HG02981 (cell line): ENCODE measurements at regions not wholly inside any gene's neighbourhood (a gene's known extent, or its start where the extent isn't known, plus 50 kb on each side); places are given as distances from the start of the nearest gene placed in this dataset.

Experiments used
- ATAC-seq: cut with Tn5 transposase; IDR thresholded peaks from one replicate; pipeline ENCODE4 v1.9.1; 2021; ENCODE audit warnings: mild to moderate bottlenecking, moderate library complexity; ENCODE audit not compliant: unreplicated experiment

DNA sequence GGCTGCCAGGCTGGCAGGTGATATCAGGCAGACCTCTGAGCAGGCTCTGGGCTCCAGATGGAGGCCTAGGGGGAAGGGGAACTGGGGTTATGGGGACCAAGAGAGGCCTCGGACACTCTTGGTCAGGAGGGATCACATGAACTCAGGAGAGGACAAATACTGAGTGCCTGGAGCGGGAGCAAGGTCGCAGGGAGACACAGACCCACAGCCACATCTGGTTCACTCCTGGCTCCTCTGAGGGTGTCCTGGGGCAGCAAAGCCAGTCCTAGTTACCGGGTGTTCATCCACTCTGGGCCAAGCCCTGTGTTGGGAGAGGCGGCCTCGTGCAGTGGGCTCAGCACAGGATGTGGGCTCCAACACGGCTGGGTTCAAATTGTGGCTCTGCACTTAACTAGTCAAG lies 239.0 kb downstream of the PTPRU start:
- ATAC-seq, result no peak

- no peak for ATAC-seq
Observed at GRCh38 chr1:29474274-29475244, 238.2 kb downstream of the PTPRU start.

DNA sequence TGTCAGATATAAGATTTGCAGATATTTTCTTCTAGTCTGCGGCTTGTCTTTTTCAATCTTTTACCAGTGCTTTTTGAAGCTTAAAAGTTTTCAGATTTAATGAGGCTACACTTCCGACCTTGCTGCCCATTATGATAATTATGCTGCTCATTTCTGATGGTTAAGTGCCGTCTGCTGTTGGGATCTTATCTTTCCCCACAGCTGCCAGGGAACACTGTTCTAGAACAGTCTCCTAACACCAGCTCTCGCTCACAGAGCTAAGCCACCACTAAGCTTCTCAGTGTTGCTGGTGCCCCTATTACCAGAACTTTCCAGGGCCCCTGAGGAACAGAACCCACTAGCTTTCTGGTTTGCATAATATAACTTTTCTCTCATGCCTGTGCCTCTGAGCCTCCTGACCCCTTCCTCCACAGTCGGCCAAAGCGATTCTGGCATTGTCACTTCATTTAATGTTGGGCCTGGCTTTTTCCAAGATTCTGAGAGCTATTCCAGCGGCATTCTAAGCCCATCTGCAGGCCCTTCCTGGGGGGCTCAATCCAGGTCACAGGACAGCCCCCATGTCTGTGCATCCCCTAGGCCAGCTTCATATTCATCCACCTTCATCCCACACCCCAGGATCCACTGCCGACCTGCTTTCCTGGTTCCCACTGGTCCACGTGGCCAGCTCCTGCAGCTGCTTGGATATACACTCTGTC lies 237.0 kb downstream of the PTPRU start:
- ATAC-seq, result no peak

GRCh38 chr1:29471487-29472313 lies 235.4 kb downstream of the PTPRU start:
- ATAC-seq, result no peak

DNA sequence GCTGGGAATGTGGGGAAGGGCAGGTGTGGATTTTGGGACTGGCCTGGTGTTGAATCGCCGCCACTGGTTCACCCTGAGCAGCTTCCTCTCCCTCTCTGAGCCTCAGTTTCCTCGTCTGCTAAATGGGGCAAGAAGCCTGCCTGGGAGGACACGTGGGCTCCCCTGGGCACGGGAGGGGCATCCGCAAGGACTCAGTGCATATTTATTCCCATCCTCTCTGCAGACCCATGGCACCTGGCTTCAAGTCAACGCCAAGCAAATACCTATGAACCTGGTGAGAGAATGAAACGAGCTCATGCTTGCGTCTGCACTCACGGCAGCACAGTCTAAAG lies 234.4 kb downstream of the PTPRU start:
- no peak for ATAC-seq

DNA sequence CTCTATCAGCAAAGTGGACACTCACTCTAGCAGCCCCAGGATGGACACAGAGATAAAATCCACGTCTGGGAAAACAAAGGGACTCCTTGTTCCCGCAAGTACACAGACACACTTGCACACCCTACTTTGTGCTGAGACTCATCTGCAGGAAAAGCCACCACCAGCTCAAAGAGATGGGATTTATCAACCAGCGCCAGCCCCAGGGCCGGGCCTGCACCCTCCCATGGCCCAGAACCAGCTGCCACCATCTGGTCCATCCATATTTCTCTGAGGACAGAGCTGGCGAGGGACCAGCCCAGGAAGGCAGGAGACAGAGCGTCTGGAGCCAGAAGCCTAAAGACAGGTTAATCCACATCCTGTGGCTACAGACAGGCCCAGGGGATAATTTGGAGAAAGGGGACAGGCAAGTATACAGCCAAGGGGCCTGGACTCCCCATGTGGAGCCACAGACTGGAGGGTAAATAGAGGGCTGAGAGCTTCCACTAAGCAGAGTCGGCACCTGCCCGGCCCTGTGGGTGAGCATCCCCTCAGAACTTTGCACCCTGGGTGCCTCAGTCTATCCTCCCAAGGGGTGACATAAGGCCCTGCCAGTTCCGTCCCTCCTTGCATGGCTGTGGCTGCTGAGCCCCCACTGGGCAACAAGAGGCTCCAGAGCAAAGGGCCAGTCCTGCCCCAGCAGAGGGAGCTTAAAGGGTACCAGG lies 233.9 kb downstream of the PTPRU start:
- ATAC-seq, result no peak

DNA sequence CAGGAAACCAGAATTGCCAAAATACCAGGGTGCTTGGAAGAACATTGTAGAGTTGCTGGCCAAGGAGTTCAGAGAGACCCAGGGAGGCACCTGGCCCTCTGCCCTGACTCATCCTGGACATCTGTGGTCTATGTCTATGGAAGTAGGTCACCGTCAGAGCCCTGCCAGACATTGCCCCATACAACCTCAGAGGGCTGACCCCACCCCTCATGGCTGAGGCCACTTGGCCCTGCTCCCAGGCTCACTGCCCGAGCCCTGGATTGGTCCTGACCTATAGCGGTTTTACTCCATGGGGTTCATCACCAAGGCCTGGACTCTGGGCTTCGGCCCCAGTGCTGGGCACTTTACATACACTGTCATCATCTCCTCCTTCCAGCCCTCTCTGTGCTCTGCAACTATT lies 233.1 kb downstream of the PTPRU start:
- no peak for ATAC-seq

DNA sequence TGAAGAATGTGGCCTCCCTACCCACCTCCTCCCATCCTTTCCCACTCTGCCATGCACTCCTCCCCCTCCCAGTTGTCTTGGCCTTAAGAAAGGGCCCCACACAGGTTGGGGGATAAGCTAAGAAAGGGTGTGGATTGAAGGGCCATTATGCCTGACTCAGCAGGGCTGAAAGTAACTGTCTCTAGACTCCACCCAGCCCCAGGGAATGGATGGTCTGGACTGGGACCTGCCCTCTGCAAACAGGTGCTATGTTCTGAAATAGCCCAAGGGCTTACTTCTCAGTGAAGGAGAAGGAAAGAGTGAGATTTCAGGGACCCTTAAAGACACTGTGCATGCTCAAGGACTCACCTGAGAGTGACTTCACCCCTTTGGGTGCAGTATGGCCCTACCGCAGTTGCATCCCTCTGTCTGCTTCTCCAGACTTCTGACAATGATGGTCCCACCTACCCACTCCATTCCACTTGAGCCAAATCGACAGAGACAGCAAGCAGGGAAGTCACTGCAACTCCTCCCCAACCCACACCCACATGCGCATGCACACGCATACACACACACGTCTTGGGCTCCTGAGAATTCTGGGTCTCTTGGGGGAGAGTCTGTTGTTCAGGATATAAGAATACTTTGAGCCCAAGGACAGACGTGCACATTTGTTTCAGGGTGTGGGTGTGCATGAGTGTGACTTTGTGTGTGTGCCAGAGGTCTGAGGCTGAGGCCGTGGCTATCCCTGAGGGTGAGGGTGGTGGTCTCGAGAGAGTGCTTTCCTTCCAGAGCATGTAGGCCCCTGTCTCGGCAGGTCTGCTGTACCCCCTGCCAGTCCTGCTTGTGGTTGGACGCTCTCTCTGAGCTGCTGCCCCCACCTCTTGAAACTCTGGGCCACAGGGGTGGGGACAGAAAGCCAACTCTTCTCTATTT lies 231.9 kb downstream of the PTPRU start:
- ATAC-seq, result no peak

DNA sequence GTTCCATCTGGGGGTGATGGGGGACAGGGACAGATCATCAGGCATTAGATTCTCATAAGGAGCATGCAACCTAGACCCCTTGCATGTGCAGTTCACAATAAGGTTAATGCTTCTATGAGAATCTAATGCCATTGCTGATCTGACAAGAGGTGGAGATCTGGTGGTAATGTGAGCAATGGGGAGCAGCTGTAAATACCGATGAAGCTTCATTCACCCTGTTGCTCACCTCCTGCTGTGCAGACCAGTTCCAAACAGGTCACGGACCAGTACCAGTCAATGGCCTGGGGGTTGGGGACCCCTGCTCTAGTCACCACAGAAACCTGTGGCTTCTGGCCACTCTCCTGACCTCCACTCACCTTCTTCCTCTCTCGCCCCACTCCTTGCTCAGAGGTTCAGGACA lies 229.9 kb downstream of the PTPRU start:
- ATAC-seq, result no peak

DNA sequence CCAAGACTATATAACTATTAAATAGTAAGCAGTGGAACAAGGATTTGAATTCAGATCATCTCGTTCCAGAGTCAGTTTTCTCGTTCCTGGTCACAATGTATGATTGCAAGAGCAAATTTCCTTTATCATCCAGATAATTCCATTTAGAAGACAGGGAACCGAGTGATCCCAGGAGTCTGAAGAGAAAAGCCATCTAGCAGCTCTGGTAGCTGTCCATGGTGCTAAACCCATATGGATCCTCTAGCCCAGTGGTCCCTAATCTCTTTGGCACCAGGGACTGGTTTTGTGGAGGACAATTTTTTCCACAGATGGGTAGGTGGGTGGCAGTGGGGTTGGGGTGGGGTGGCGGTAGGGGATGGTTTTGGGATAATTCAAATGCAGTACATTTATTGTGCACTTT lies 229.4 kb downstream of the PTPRU start:
- ATAC-seq, result no peak

DNA sequence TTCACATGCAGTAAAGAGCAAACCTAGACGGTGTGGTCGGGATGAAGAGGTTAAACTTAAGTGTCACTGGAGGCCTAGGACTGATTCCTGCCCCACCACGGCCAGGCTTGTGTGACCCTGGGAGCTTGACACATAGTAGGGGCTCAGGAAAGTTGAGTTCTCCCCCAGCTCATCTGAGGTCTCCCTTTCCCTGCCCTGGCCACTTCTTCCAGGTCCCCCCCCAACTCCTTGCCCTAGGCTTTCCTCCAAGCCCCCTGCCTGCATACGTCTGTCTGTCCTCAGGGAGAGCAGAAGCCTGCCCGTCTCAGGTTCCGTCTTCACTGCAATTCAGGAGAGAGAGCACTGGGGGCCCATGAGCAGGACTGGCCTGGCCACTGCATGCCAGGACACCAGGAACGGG lies 225.8 kb downstream of the PTPRU start:
- no peak for ATAC-seq

GRCh38 chr1:29461115-29461739 lies 224.9 kb downstream of the PTPRU start:
- no peak for ATAC-seq

DNA sequence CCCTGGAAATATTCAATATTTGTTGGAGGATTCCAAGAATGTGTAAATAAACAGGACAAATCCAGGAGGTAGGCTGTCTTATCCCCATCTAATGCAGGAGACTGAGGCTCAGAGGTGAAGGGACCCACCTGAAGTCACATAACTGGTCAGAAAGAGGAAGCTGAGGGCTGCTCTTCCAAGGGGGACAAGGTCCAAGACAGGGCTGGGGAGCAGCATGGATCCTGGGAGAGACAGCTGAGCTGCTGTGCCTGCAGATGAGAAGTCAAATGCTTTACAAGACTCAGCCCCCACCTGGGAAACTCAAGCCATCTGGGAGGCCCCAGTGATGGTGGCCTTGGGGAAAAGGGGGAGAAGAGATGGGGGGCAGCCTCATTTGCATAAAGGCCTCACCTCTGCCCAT lies 224.4 kb downstream of the PTPRU start:
- ATAC-seq, result no peak

- no peak for ATAC-seq
Observed at GRCh38 chr1:29460041-29460610, 223.8 kb downstream of the PTPRU start.

- ATAC-seq, result no peak
Observed at GRCh38 chr1:29459620-29459945, 223.3 kb downstream of the PTPRU start.

DNA sequence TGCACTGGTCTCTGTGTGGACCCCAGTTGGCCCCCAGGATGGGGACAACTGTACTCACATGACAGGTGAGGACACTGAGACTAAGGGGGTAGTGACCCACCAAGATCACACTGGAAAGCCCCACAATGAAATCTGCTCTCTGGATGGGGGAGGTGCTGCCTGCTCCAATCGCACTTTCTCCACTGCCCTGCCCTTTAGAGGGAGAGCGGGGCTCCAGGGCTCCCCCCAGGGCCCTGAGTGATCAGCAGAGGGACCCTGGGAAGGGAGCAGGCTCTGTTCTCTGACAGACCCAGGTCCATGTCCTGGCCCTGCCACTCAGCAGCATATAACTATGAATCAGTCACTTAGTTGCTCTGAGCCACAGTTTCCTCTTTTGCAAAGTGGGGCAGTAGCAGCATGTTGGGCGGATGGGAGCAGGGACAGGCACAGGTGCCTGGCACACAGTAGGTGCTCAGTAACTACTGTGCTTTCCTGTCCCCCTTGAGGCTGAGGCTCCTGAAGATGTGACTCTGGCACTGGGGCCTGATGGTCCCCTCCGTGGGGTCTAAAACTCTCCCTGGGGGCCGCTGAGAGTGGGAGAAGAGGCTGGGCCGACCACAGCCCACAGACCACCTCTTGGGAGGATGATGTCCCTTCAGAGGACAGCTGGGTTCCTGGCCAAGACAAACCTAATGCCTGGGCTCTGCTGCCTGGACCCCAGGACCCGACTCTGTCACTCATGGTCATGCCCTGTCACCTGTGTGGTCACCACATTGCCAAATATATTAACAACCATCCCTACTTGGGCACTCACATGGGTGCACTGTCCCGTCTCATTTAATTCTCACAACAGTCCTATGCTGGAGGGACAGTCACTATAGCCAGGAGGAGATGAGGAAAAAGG lies 222.7 kb downstream of the PTPRU start:
- no peak for ATAC-seq

DNA sequence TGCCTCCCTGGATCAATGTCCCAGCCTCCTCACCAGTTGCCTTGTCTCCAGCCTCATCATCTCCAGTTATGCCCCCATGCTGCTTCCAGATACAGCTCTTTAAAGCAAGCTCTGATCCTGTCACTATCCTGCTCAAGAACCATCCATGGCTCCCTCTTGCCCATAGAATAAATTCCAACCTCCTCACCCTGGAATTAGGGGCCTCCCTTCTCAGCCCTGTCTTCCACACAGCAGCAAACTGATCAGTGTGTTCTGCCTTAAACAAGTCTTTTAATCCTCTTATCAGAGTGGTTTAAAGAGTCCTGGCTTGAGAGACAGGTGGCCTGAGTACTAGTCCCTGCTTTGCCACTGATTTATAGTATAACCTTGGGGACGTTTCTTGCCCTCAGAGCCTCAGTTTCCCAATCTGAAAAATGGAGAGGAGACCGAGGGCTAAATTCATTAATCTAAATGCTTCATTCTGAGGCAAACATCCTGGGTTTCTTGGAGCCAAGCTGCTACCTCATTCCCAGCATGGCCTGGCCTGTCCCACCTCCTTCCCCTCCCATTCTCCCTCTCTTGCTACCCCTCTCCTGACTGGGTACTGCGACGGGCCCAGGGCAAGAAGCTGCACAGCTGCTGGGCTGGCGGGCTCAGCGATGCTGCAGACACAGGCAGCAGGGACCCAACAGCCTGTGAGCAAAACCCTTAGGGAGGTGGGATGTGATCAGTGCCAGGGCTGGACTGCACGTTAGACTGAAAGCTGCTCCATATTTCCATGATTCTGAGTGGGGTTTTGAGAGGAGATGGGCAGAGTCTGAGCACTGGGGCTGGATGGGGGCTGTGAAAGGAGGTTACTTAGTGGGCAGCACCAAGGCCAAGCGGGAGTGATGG lies 221.4 kb downstream of the PTPRU start:
- ATAC-seq, result no peak
